Astrocyte (in vitro differentiated cells and primary cell): ENCODE measurements at regions not wholly inside any gene's neighbourhood (a gene's known extent, or its start where the extent isn't known, plus 50 kb on each side); places are given as distances from the start of the nearest gene placed in this dataset.

Source experiments
- EZH2 ChIP-seq: IDR thresholded peaks from 2 replicates; pipeline ENCODE4 v1.6.1; 2012; ENCODE audit warnings: mild to moderate bottlenecking, low read length, inconsistent platforms; ENCODE audit not compliant: insufficient read depth
- TF ChIP-seq, protein P1 (sequence below): IDR thresholded peaks from 2 replicates; pipeline ENCODE4 v1.5.1; 2011; ENCODE audit warnings: low read depth, mild to moderate bottlenecking, inconsistent platforms, low read length, moderate library complexity; ENCODE audit not compliant: insufficient read depth

DNA sequence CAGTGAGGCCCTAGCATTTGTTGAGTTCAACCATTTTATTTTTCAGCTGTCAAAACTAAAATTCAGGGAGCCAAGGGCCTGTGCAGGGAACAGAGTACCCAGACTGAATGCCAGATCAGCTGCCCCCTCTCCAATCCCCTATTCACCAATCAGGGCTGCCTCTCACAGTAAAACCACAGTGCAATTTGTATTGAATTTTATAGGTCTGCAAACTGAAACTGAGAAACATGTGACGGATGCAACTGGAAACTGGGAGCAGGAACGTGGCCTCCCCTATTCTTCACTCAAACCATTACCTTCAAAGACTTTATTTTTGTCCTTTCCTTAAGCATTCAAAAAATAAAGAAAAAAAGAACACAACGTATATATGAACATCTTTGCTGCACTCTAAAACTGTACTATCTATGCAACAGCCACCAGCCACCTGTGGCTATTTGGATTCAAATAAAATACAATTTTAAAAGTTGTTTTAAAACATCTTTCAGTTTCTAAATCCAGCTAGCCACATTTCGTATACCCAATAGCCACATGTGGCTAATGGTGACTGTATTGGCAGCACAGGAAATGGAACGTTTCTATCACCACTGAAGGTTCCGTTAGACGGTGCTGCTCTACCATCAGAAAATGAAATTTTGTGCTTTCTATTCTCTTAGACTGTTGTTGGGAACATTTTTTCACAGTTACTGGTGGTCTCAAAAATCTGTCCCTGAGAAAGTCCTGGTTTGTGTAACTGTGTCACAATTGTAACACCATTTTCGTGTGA lies 371.3 kb upstream of the FAR2 start:
- no peak for TF ChIP-seq EZH2
- TF ChIP-seq, protein P1, sequence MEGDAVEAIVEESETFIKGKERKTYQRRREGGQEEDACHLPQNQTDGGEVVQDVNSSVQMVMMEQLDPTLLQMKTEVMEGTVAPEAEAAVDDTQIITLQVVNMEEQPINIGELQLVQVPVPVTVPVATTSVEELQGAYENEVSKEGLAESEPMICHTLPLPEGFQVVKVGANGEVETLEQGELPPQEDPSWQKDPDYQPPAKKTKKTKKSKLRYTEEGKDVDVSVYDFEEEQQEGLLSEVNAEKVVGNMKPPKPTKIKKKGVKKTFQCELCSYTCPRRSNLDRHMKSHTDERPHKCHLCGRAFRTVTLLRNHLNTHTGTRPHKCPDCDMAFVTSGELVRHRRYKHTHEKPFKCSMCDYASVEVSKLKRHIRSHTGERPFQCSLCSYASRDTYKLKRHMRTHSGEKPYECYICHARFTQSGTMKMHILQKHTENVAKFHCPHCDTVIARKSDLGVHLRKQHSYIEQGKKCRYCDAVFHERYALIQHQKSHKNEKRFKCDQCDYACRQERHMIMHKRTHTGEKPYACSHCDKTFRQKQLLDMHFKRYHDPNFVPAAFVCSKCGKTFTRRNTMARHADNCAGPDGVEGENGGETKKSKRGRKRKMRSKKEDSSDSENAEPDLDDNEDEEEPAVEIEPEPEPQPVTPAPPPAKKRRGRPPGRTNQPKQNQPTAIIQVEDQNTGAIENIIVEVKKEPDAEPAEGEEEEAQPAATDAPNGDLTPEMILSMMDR, result no peak
